Loucy (cell line): ENCODE measurements at regions not wholly inside any gene's neighbourhood (a gene's known extent, or its start where the extent isn't known, plus 50 kb on each side); places are given as distances from the start of the nearest gene placed in this dataset.
"Not testable (repeated sequence)": the region's sequence is repeated elsewhere in the genome, so short reads cannot be mapped to it uniquely, and the experiment has no call there.

ENCODE experiments used
- EZH2phosphoT487 ChIP-seq: fragments of 200-600 bp; IDR thresholded peaks from 2 replicates; pipeline ENCODE4 v1.6.1; 2018; ENCODE audit warnings: antibody characterized with exemption, mild to moderate bottlenecking, moderate library complexity, borderline replicate concordance
- TF ChIP-seq, protein P1 (sequence below): fragments of 200-600 bp; sonication (generic); conservative IDR thresholded peaks from 2 replicates; pipeline ENCODE4 v1.5.1; 2014; ENCODE audit warnings: mild to moderate bottlenecking, antibody characterized with exemption, low read length

- TF ChIP-seq, protein P1, sequence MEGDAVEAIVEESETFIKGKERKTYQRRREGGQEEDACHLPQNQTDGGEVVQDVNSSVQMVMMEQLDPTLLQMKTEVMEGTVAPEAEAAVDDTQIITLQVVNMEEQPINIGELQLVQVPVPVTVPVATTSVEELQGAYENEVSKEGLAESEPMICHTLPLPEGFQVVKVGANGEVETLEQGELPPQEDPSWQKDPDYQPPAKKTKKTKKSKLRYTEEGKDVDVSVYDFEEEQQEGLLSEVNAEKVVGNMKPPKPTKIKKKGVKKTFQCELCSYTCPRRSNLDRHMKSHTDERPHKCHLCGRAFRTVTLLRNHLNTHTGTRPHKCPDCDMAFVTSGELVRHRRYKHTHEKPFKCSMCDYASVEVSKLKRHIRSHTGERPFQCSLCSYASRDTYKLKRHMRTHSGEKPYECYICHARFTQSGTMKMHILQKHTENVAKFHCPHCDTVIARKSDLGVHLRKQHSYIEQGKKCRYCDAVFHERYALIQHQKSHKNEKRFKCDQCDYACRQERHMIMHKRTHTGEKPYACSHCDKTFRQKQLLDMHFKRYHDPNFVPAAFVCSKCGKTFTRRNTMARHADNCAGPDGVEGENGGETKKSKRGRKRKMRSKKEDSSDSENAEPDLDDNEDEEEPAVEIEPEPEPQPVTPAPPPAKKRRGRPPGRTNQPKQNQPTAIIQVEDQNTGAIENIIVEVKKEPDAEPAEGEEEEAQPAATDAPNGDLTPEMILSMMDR: not testable (repeated sequence)
- not testable (repeated sequence) for TF ChIP-seq EZH2phosphoT487
Observed at GRCh38 chr18:14262786-14263185, 130.6 kb upstream of the ZNF519 start.
